HG03378 (cell line): ENCODE measurements at regions not wholly inside any gene's neighbourhood (a gene's known extent, or its start where the extent isn't known, plus 50 kb on each side); places are given as distances from the start of the nearest gene placed in this dataset.

Source experiments
- ATAC-seq: cut with Tn5 transposase; IDR thresholded peaks from one replicate; pipeline ENCODE4 v1.9.1; 2021; ENCODE audit warnings: mild to moderate bottlenecking, moderate library complexity; ENCODE audit not compliant: unreplicated experiment

DNA sequence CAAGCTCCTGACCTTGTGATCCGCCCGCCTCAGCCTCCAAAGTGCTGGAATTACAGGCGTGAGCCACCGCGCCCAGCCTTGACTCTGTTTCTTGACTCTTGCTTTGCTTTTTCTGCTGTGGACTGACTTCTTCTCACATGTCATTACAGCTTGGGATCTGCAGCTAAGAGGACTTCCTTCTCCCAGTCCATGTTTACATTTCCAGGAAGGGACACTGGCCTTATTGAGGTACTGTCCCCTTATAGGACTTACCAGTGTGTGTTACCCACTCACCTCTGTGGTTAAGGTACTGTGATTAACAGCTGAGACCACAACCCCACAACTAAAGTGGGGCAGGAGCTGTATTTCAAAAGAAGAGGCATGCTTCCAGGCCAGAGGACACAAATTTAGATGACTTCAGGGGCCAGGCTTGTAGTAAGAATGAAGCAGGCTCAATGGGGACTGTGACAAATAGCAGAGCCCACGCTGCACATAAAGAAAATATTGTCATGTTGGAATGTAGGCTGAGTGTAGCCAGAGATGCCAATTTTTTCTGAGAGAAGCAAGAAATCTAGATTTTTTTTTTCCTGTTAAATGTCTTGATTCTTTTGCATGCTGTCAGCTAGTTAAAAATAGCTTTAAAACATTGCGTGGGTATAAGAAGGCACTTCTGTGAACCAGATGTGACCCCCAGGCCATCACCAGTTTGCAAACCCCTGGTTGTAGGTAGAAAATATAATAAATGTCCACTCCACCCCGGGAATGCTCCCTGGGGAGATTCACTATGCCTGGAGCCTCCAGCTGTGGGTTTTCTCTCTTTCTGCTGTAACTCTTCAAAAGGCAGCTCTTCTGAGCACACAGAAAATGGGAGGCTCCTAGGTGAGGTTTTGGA is 75.0 kb downstream of the PTPDC1 start:
- ATAC-seq, result no peak

DNA sequence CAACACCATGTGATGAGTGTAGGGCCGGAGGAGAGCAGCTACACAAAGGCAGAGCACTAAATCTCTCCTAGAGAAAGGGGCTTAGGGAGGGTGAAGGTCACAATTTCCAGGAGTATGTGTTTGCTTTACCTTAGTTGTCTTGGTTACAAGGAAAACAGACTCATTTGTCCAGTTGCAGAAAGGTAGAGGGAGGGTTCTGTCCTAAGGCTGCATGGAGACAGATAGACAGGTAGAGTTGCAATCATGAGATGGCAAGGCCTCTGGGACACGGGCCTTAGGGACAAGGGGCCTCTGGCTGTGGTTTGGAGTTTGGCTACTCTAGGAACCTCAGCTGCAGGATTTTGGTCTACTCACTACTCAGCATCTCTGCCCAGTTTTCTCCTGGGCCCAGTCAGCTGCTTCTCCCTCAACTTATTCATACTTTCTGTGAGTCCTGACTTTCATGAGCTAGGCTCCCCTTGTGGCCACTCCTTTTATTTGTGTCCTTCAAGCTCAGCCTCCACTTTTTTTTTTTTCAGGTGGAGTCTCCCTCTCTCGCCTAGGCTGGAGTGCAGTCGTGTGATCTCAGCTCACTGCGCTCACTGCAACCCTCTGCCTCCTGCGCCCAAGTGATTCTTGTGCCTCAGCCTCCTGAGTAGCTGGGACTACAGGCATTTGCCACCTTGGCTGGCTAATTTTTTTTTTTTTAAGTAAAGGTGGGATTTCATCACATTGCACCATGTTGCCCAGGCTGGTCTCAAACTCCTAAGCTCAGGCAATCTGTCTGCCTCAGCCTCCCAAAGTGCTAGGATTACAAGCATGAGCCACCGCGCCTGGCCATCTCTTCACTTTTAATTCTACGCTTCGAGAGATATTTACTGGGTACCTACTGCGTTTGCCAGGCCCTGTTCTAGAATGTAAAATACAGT is 76.6 kb downstream of the PTPDC1 start:
- ATAC-seq, result no peak

DNA sequence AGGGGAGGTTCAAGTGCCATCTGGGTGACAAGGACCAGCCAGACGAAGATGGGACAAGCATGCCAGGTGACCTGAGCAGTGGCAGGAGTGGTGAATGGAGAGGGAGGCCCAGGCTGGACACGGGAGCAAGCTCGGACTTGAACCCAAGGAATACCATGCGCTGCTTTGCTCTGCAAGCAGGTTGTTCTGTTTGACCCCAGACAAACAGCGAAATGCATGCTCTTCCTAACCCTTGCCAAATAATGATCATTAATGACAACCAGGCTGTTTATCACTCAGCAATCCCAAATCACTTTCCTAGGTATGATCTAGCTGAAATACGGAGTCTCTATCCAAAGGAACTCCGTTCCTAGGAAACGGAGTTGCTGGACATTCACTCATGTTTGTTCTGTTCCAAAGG is 77.4 kb downstream of the PTPDC1 start:
- ATAC-seq, result no peak

DNA sequence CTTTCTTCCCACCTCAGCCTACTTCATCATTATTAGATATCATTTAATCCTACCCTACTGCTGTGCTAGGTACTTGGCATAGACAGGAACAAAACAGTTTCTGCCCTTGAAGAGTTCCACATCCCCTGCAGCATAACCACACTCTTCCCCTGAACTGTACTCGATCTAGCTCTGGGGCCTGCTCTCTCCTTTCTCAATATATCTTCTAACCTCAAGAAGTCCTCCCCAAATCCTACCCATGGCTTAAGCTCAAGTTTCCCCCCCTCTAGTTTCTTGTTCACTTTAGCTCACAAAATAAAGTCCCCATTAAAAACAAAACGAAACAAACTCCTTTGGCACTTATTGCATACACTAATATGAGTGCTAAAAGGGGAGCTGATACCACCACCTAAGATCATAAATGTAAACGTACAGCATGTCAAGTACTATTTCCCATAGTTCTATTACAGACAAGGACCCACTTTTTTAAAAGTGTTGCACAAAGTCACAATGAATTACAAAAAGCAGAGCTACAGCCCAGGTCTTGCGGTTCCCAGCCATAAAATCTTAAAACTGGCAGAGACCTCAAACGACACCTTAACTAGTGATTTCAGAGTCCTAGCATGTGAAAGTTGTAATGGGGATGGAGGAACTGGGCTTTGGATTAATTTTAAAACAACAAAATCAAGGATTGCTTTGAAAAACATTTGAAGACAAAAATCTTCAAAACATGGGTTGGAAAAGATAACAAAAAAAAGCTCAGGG is 80.7 kb downstream of the PTPDC1 start:
- no peak for ATAC-seq

DNA sequence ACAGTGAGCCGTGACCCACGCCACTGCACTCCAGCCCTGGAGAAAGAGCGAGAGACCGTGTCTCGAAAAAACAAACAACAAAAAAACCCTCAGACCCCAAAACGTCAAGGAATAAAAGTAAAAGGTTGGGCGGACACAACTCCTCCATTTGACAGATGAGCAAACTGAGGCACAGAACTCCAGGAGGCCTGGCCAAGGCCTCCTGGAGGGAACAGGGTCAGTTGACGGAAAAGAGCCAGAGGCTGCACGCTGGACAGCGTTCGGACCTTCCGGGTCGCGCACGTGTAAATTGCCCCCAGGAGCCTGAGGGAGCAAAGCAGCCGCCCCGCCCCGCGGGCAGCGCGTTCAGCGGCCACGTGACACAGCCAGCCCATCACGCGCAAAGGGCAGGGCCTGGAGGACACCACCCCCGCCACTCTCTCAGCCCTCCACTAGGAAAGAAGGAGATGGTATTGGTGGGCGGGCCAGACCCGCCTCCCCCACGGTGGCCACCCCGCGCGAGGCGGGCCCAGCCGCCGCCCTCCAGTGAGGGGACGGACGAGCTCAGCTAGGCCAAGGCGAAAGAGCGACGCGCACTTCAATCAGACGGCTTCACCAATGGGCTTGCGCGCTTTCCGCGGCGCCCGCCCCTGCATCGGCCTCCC is 81.5 kb downstream of the PTPDC1 start:
- ATAC-seq, result peak; percentile 87

DNA sequence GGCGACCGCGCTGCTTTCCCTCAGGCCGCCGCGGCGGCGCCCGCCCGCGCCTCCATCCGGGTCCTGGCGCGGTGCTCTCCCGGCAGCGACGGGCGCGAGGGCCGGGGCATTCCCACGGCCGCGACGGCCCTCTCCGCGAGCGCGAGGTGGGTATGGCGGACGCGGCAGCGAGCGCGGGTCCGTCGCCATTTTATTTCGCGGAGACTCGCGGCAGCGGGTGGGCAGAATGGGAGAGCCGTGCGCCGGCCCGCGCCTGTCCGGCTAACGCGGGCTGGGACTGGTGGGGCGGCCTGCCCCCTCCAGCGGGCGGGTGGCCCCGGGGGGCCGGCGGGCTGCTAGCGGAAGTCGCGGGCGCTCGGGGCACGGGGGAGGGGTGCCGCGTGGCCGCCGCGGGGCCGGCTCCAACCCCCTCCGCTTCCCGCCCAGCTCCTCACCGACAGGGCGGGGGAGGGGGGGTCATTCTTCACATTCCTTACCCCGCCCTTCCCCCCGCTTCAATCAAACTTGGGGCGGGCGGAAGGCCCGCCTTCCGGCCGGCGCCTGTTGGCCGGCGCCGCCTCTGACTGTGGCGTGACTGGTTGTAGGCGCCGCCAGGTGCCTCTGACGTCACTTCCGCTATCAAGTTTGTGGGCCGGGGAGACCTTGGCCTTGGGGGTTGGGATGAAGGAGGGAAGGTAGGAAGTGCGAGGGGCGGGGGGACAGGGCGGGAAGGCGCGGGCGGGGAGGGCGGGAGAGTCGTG is 82.1 kb downstream of the PTPDC1 start:
- peak; percentile 59 for ATAC-seq

DNA sequence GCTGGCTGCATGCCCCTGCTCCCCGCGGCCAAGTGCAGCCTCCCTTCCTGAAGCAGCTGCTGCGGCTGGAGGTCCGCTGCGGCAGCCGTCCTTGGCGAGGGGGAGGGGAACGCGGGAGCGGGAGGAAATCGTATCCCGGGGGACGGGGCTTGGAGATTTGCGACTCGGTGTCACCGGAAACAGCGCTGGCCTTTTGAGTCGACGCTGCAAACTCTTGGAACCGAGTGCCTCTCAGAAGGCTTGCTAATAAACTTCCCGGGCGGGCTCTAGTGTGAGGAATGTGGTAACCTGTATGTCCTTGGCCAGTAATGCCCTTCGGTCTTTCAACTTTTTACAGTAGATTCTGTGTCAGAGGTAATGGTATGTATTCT is 82.7 kb downstream of the PTPDC1 start:
- ATAC-seq, result no peak

DNA sequence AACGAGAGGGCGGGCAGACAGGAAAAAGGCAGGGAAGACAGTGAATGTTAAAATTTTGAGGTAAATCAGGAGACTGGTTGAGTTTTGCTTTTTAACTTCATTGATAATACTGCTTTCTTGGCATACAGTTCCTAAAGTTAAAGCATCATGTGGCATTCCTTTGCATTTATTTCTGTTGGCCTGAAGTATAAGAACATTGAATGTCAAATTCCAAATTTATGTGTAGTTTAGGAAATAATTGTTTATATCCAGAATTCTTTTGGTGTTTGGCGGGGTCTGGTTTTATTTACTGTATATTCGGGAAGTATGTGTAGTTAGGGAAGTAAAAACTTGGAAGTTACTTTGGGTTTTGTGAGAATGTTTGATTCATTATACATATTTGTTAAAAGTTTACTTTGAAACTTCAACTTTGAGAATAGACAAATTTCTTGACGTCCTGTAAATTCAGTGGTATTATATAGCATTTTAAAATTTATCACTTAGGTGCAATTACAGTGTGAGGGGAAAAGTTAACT is 83.2 kb downstream of the PTPDC1 start:
- ATAC-seq, result no peak

DNA sequence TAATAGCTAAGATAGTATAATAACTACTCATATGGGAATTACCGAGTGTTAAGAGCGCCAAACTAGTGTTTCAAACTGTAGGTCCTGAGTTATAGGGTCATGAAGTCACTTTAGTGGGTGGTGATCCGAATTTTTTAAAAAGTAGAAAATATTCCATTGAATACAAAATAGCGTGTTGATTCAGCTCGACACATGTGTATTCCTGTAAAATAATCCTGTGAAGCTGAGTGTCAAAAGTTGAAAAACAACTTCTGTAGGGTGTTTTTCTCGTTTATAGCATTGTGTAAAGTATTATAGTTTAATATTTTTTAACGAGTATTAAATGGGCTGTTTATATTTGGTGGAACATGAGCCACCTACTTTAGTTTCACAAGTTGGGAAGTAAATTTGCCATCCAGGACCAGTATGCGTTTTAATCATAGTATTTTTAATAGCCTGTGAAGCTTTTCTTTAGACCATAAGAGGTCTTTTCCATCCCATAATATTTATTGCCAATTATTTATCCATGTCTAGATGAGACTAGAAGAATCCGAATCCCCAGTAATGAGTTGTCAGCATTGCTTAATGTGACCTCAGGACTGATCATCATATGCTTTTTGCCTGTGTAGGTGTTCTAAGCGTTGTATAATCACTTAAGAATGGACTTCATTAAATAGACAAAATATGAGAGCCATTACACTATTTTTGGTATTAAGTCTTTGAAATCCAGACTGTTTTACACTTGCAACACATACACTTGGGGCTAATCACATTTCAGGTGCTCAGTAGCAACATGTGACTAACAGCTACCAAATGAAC is 84.1 kb downstream of the PTPDC1 start:
- ATAC-seq, result no peak

DNA sequence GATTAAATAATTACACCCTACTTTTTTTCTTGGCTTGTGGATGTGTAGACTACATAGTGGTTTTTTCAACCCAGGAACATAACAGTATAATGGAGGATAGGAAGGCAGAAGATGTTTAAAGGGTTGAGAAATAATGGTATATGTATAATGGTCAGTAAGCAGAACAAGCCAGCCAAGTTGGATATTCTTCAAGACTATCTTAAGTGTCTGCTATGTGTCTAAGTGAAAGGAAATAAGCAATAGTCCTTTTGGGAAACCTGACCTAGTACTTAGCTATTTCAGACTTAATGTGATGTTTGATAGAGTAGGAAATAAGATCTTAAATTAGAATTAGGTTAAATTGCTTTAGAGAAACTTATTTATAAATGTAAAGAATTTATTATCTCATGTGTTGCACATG is 85.7 kb downstream of the PTPDC1 start:
- no peak for ATAC-seq

DNA sequence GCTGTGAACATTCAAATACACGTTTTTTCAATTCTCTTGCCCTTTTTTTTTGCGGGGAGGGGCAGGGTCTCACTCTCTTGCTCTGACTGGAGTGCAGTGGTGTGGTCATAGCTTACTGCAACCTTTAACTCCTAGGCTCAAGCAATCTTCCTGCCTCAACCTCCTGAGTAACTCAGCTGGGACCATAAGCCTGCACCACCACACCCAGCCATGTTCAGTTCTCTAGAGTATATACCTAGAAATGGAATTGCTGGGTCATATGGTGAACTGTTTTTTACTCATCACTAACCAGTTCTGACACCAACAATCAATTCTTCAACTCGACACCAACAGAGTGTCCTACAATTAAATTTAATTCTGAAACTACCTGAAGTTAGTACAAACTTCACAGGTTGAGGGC is 85.5 kb upstream of the ZNF169 start:
- no peak for ATAC-seq

DNA sequence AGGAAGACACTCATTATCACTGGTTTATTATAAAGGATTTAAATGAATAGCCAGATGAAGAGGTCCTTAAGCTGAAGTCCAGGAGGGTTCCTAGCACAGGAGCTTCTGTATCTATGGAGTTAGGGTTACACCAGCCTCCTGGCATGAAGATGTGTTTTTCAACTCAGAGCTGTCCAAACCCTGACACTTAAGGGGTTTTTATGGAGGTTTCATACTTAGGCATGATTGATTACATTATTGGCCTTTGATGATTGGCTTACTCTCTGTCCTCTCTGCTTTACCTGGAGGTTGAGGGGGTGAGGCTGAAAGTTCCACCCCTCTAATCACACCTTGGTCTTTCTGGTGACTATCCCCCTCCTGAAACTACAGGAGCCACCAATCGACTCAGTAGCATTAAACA is 84.9 kb upstream of the ZNF169 start:
- ATAC-seq, result no peak

DNA sequence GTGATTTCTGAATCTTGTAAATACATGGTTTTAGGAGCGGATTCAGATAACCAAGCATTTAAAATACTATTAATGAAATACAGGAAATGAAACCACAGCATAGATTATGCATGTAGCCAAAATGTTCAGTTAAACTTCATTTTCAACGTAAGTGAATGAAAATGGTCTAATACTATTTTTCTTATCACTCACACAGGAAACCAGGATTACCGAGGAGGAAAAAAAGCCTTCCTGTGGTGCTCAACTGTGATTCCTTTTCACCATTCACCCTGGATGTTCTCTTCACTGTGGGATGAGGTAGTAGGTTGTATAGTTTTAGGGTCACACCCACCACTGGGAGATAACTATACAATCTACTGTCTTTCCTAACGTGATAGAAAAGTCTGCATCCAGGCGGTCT is 83.4 kb upstream of the ZNF169 start:
- ATAC-seq, result no peak

DNA sequence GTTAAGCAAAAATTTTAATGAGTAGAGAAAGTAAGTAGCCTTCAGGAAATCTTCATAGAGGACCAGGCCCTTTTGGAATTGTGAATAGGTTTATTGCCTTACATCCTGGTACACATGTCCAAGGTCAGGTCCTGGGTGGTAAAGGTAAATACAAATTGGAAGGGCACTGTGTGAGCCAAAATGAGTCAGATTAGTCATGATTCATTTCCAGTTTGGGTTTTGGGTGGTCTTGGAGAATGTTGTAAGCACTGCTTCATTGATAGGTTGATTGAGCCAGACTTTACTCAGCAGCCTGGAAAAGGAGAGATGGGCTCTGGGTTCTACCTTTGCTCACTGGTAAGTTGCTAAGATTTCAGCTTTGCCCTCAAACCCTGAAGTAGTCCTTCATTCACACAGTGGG is 82.5 kb upstream of the ZNF169 start:
- no peak for ATAC-seq

DNA sequence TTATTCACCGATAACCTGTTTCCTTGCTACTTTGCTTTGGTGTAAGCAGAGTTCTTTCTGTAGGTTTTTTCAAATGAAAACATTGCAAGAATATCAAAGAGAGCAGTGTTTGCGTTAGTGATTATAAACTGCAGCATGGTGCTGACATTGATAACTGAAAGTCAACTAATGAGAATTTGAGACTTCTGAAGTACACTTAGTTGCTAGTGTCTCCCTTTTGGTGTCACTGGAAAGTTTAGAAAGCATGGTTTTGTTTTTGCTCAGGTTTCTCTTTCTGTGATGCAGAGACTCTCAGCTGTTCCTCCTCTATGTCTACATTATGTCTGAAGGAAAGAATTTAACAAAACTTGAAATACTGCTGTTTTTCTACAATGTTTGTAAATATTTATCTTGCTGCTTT is 80.2 kb upstream of the ZNF169 start:
- ATAC-seq, result peak; percentile 56

DNA sequence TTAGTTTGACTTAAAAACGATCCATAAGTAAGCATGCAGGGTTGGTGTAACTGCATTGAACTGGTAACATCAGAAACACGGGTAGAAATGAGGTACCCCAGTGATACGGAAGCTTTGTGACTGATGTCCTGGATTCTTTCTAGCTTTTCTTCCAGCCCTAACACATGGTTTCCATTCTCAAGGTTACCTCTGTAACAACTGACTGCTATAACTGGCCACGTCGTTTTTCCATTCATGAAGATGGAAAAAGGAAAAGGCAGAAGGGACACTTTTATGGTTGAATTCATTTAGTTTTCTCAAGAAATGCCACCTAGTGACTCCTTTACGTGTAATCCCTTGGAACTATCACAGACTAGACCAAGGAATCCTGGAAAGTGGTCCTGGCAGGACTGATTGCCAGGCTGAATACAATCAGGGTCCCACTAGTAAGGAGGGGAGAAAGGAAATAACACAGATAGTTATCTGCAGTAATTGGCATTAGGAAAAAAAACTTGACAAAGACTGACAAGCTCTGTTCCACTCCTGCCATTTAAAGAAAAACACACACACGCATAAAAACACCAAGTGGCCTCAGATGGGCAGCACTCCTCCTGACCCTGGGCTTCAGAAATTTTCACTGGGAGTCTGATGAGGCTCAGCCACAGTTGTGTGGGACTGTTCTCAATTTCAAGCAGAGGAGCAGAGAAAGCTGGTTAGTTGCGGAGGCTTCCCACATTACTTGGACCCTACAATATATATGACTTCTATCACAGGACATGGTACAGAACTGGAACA is 77.5 kb upstream of the ZNF169 start:
- ATAC-seq, result no peak

DNA sequence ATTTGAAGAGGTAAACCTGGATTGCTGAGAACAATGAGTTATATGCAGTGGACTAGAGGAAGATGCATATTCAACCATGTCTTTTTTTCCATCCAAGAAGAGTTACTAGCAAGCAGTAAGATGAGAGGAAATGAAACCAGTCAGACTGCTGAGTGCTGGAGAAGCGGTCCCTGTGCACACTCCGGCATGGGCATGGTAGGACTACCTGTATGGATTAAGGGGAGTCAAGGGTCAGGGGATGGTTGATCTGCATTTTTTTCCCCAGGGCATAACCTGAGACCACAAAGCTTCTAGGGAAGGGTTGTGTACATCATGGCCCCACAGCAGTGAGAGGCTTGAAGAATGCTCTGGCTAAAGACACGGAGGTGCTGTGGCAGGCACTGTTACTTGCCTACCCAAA is 76.6 kb upstream of the ZNF169 start:
- no peak for ATAC-seq

DNA sequence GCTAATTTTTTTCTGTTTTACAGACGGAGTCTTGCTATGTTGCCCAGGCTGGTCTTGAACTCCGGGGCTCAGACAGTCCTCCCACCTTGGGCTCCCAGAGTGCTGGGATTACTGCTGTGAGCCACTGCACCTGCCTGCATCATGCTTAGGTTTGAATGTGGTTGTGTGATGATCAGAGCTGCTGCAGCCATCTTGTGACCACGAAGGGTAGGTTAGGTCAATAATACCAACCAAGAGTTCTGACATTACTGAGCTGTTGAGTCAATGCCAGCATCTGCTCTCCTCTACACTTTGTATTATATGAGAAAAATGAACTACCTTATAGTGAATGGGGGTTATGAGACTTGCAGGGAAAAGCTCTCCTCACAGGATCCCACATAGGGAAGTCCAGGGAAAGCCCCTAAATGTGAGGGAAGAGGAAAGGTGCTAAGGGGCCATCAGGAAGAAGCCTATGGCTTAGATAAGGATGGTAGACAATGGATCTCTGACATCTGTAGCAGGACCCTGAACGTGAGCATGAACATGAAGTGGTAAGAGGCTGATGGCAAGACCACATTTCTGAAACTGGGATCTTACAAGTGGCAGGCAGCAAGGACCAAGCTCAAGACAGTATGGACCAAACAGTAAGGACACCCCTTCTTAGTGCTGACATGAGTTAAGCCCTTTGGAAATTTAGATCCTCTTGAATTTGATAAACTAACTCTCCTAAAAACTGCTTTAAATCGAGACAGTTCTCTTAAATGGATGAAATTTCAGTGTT is 75.7 kb upstream of the ZNF169 start:
- ATAC-seq, result no peak
